ENCODE measurements at regions not wholly inside any gene's neighbourhood (a gene's known extent, or its start where the extent isn't known, plus 50 kb on each side); places are given as distances from the start of the nearest gene placed in this dataset.
A peak's percentile ranks its signal among the peaks of the same experiment; 100 is the strongest.

DNA sequence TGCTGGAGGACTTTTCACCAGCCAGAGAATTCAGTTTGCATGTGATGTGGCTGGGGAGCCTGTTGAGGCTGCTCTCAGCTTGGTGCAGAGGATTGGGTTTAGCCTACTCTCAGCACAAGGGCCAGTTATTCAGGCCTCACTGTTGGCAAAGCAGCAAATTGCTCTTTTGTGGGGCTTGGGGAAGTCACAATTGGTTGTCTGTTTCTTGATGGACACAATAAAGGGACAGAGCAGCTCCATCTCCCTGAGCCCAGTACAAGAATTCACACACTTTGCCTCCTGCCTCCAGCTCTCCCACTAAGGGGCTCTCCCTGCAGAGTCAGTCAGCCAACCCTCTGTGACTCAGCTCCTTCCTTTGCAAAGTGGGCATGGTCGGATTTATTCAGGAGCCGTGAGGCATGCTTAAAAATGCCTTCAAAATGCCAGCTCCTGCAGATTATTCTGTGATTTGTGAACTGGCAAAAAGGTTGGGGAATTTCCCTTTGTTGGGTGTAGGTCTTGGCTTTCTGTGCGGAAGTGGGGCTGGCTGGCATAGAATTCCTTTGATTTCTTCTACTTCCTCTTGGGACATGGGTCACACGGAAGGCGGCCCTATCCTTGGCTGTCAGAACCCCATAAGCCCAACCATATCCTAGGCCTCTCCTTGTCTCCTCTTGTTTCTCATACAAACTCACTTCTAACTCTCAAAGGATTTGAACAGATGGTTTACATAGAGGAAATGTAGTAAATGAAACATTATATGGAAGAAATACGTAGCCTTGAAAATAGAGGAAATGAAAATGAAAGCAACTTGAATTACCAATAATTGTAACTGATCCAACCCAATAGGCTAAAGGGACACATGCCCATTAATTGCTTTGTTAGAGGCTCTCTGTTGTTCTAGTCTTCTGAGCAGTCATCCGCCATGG, 118.7 kb upstream of the CD180 start:
- no peaks in the 10 kb centered on the region for H3K36me3 ChIP-seq (ENCODE audit: control insufficient read depth in 2 of 2, insufficient read depth in 2 of 2, low read length in 1 of 2)
- H3K27me3 ChIP-seq (replicated peaks in 1 of 2; ENCODE audit: control insufficient read depth in 2 of 2, insufficient read depth in 2 of 2, low read length in 1 of 2) = no peaks in the 10 kb centered on the region
- DNase-seq (ENCODE audit: low read depth, low spot score) (no peak), FAIRE-seq (no peak), ATAC-seq (peak; percentile 85)
- ChIA-PET CTCF (no interaction called here), RAD21 (ENCODE audit: unreplicated experiment) (interaction anchor here (0.9 kb wide), 1 partner anchor 9 kb away, joined by 3 read pairs; no protein-coding TSS in a partner anchor), POLR2A (no interaction called here), SMC1A (ENCODE audit: uncharacterized antibody, unreplicated experiment) (interaction anchor here (1.0 to 1.4 kb wide), 3 partner anchors 9 to 69 kb away, joined by 3 to 4 read pairs (median 4); no protein-coding TSS in a partner anchor)
- no TSS peak for BruUV-seq (replicated peaks)
- no peak overlapping the region for H3K27ac ChIP-seq (ENCODE audit: control insufficient read depth, insufficient read depth)
- H3K4me1 ChIP-seq (ENCODE audit: control insufficient read depth, insufficient read depth, low read length) = no peaks in the 10 kb centered on the region
- no peaks in the 10 kb centered on the region for H3K9me3 ChIP-seq (replicated peaks; ENCODE audit: control insufficient read depth, insufficient read depth, low read length)
- H2AFZ ChIP-seq (ENCODE audit: control insufficient read depth, low read depth, low read length) = no peak overlapping the region
- 69% methylated on average over 7 of the region's 7 CpGs for WGBS (ENCODE audit: insufficient coverage, insufficient replicate concordance, low lambda C conversion rate, missing lambda C conversion rate)
- no peak for TF ChIP-seq ASH2L (IDR thresholded peaks at IDR 0.05; ENCODE audit: borderline replicate concordance, low read depth)
- TF ChIP-seq SPI1 (IDR thresholded peaks at IDR 0.05; ENCODE audit: borderline replicate concordance, insufficient read depth, low read depth, low read length) = peak; percentile 76
- in situ Hi-C loops (cut with MboI) = no loop called here
- no peak overlapping the region for H3K4me2 ChIP-seq (ENCODE audit: control insufficient read depth, insufficient read depth)
- intact Hi-C loops (cut with micrococcal nuclease; ENCODE audit: unreplicated experiment) = no loop called here
- H4K20me1 ChIP-seq (ENCODE audit: control insufficient read depth, insufficient read depth) = no peaks in the 10 kb centered on the region
- no peak overlapping the region for H3K4me3 ChIP-seq
- no peaks in the 10 kb centered on the region for H3K79me2 ChIP-seq (ENCODE audit: control insufficient read depth, insufficient read depth, low read length)
- H3K9ac ChIP-seq (ENCODE audit: control insufficient read depth, insufficient read depth, low read length) = no peak overlapping the region

DNA sequence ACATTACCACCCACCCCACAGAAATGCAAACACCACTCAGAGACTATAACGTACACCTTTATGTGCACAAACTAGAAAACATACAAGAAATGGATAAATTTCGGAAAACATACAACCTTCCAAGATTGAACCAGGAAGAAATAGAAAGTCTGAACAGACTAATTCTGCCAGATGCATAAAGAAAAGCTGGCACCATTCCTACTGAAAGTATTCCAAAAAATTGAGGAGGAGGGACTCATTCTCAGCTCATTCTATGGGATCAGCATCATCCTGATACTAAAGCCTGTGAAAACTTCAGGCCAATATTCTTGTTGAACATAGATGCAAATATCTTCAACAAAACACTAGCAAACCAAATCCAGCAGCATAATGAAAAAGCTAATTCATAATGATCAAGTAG, 115.1 kb upstream of the CD180 start:
- Histone ChIP-seq H3K4me1 (ENCODE audit: control insufficient read depth, insufficient read depth, low read length) (no peaks in the 10 kb centered on the region), H3K9ac (ENCODE audit: control insufficient read depth, insufficient read depth, low read length) (no peak overlapping the region), H3K9me3 (replicated peaks; ENCODE audit: control insufficient read depth, insufficient read depth, low read length) (no peaks in the 10 kb centered on the region; the same call in 2 of the 3 replicates), H3K4me2 (ENCODE audit: control insufficient read depth, insufficient read depth) (no peak overlapping the region), H2AFZ (ENCODE audit: control insufficient read depth, low read depth, low read length) (no peak overlapping the region), H3K36me3 (ENCODE audit: control insufficient read depth in 2 of 2, insufficient read depth in 2 of 2, low read length in 1 of 2) (no peaks in the 10 kb centered on the region), H3K4me3 (no peak overlapping the region), H4K20me1 (ENCODE audit: control insufficient read depth, insufficient read depth) (no peaks in the 10 kb centered on the region), H3K27ac (ENCODE audit: control insufficient read depth, insufficient read depth) (no peak overlapping the region), H3K27me3 (replicated peaks in 1 of 2; ENCODE audit: control insufficient read depth in 2 of 2, insufficient read depth in 2 of 2, low read length in 1 of 2) (no peaks in the 10 kb centered on the region), H3K79me2 (ENCODE audit: control insufficient read depth, insufficient read depth, low read length) (no peaks in the 10 kb centered on the region)
- POLR2A ChIA-PET = interaction anchor here (0.6 kb wide), 1 partner anchor 72 kb away, joined by 3 read pairs; no protein-coding TSS in a partner anchor
- SMC1A ChIA-PET (ENCODE audit: uncharacterized antibody, unreplicated experiment) = no interaction called here
- intact Hi-C loops (cut with micrococcal nuclease; ENCODE audit: unreplicated experiment) (no loop called here), in situ Hi-C loops (cut with MboI) (no loop called here)
- no TSS peak for BruUV-seq (replicated peaks)
- WGBS (ENCODE audit: insufficient coverage, insufficient replicate concordance, low lambda C conversion rate, missing lambda C conversion rate) = 51% methylated on average over 2 of the region's 2 CpGs
- FAIRE-seq (no peak), ATAC-seq (no peak), DNase-seq (ENCODE audit: low read depth, low spot score) (no peak)
- CTCF ChIA-PET = interaction anchor here (1.2 kb wide), 1 partner anchor 943 kb away, joined by 3 read pairs; no protein-coding TSS in a partner anchor
- RAD21 ChIA-PET (ENCODE audit: unreplicated experiment) = no interaction called here
- TF ChIP-seq BCL11A (IDR thresholded peaks at IDR 0.05; ENCODE audit: low read depth, low read length) = no peak
- no peak for TF ChIP-seq NFIC (IDR thresholded peaks at IDR 0.05; ENCODE audit: low read depth, low read length)
- TF ChIP-seq SRF (IDR thresholded peaks at IDR 0.05; ENCODE audit: low read depth in 2 of 2, low read length in 2 of 2) = no peak
- TF ChIP-seq, protein P1, sequence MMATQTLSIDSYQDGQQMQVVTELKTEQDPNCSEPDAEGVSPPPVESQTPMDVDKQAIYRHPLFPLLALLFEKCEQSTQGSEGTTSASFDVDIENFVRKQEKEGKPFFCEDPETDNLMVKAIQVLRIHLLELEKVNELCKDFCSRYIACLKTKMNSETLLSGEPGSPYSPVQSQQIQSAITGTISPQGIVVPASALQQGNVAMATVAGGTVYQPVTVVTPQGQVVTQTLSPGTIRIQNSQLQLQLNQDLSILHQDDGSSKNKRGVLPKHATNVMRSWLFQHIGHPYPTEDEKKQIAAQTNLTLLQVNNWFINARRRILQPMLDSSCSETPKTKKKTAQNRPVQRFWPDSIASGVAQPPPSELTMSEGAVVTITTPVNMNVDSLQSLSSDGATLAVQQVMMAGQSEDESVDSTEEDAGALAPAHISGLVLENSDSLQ (IDR thresholded peaks at IDR 0.05) = no peak
- TF ChIP-seq SMC3 (IDR thresholded peaks at IDR 0.05; ENCODE audit: borderline replicate concordance, low read length) = no peak
- no peak for TF ChIP-seq RAD51 (IDR thresholded peaks at IDR 0.05)
- no peak for TF ChIP-seq DPF2 (IDR thresholded peaks at IDR 0.05)
- no peak for TF ChIP-seq PML (IDR thresholded peaks at IDR 0.05; ENCODE audit: low read length)
- TF ChIP-seq RAD21 (IDR thresholded peaks at IDR 0.05; ENCODE audit: insufficient read depth, low read depth, low read length) = no peak
- TF ChIP-seq LARP7 (IDR thresholded peaks at IDR 0.05) = no peak
- no peak for TF ChIP-seq BHLHE40 (IDR thresholded peaks at IDR 0.05; ENCODE audit: borderline replicate concordance in 1 of 2, low read depth in 2 of 2, low read length in 1 of 2)
- no peak for TF ChIP-seq RELA (IDR thresholded peaks at IDR 0.05; ENCODE audit: borderline replicate concordance, partially characterized antibody)
- no peak for TF ChIP-seq RFX5 (IDR thresholded peaks at IDR 0.05; ENCODE audit: low read depth, low read length)
- TF ChIP-seq CEBPB (IDR thresholded peaks at IDR 0.05; ENCODE audit: borderline replicate concordance in 1 of 2, low read depth in 2 of 2, low read length in 2 of 2) = no peak
- TF ChIP-seq CREM (IDR thresholded peaks at IDR 0.05; ENCODE audit: low read depth) = no peak
- TF ChIP-seq SP1 (IDR thresholded peaks at IDR 0.05; ENCODE audit: low read depth, low read length) = no peak
- no peak for TF ChIP-seq ATF7 (IDR thresholded peaks at IDR 0.05; ENCODE audit: low read depth)
